Esophagus (tissue), 2 donors: ENCODE measurements at regions not wholly inside any gene's neighbourhood (a gene's known extent, or its start where the extent isn't known, plus 50 kb on each side); places are given as distances from the start of the nearest gene placed in this dataset.

Experiments used
- H3K27ac ChIP-seq, 2 donors: one replicate each; pipeline ENCODE4 v1.5.1; 2013; ENCODE audit warnings: low read depth in 2 of 2, mild to moderate bottlenecking in 2 of 2, inconsistent platforms in 1 of 2, low read length in 1 of 2, moderate library complexity in 1 of 2
- H3K27me3 ChIP-seq, 2 donors: one replicate each; pipeline ENCODE4 v1.6.1; 2013; ENCODE audit warnings: low read length in 2 of 2, control low read depth in 1 of 2, mild to moderate bottlenecking in 1 of 2; ENCODE audit not compliant: insufficient read depth in 2 of 2, control insufficient read depth in 1 of 2
- H3K36me3 ChIP-seq, 2 donors: one replicate each; pipeline ENCODE4 v1.6.1; 2013; ENCODE audit warnings: low read length in 1 of 2; ENCODE audit not compliant: control insufficient read depth in 2 of 2, insufficient read depth in 2 of 2
- H3K4me1 ChIP-seq, 2 donors: one replicate each; pipeline ENCODE4 v1.6.1; 2013; ENCODE audit warnings: low read length in 1 of 2; ENCODE audit not compliant: control insufficient read depth in 2 of 2, insufficient read depth in 2 of 2
- H3K4me3 ChIP-seq, 2 donors: one replicate each; pipeline ENCODE4 v1.5.1; 2013; ENCODE audit warnings: low read length in 2 of 2, mild to moderate bottlenecking in 2 of 2, low read depth in 1 of 2, moderate library complexity in 1 of 2
- H3K9me3 ChIP-seq, 2 donors: one replicate each; pipeline ENCODE4 v1.6.1; 2013; ENCODE audit warnings: mild to moderate bottlenecking in 2 of 2, low read depth in 1 of 2, low read length in 1 of 2, moderate library complexity in 1 of 2; ENCODE audit not compliant: control insufficient read depth in 2 of 2, insufficient read depth in 1 of 2
- WGBS, 2 donors: extraction: QIAGEN DNeasy Blood & Tissue Kit; methylation state at CpG; one replicate each; pipeline ENCODE4 v1.1.7; 2013; 5-methylcytosine and 5-hydroxymethylcytosine counted together
- donor health status: healthy with polysubstance abuse.
- donor health status: Bipolar disorder and iron deficiency.

- H3K9me3 ChIP-seq, result no peaks in the 10 kb centered on the region
- no peaks in the 10 kb centered on the region for H3K4me1 ChIP-seq
- 79 to 84% methylated on average over 4 of the region's 4 CpGs for WGBS, 2 donors
- no peaks in the 10 kb centered on the region for H3K36me3 ChIP-seq
- H3K27me3 ChIP-seq, result no peaks in the 10 kb centered on the region
- H3K27ac ChIP-seq, result no peak overlapping the region
- no peak overlapping the region for H3K4me3 ChIP-seq
These were observed 1031.8 kb upstream of the NR2F2 start for GRCh38 chr15:95298729-95299128.

GRCh38 chr15:95300958-95301357, 1029.5 kb upstream of the NR2F2 start:
- Histone ChIP-seq H3K4me1 (no peaks in the 10 kb centered on the region), H3K27me3 (no peaks in the 10 kb centered on the region), H3K27ac (no peak overlapping the region), H3K9me3 (no peaks in the 10 kb centered on the region), H3K36me3 (no peaks in the 10 kb centered on the region), H3K4me3 (no peak overlapping the region)
- WGBS, 2 donors, result 65 to 68% methylated on average over 4 of the region's 4 CpGs

GRCh38 chr15:95302206-95302605, 1028.3 kb upstream of the NR2F2 start:
- 57 to 58% methylated on average over 3 of the region's 3 CpGs for WGBS, 2 donors
- Histone ChIP-seq H3K4me1 (no peaks in the 10 kb centered on the region), H3K4me3 (no peak overlapping the region), H3K36me3 (no peaks in the 10 kb centered on the region), H3K9me3 (no peaks in the 10 kb centered on the region), H3K27me3 (no peaks in the 10 kb centered on the region), H3K27ac (no peak overlapping the region)

GRCh38 chr15:95302809-95303208, 1027.7 kb upstream of the NR2F2 start:
- Histone ChIP-seq H3K4me1 (no peaks in the 10 kb centered on the region), H3K36me3 (no peaks in the 10 kb centered on the region), H3K27me3 (no peaks in the 10 kb centered on the region), H3K4me3 (no peak overlapping the region), H3K9me3 (no peaks in the 10 kb centered on the region), H3K27ac (no peak overlapping the region)
- WGBS, 2 donors, result 77 to 78% methylated on average over 6 of the region's 6 CpGs

GRCh38 chr15:95303713-95304112, 1026.8 kb upstream of the NR2F2 start:
- 63 to 72% methylated on average over 4 of the region's 4 CpGs for WGBS, 2 donors
- Histone ChIP-seq H3K4me1 (no peaks in the 10 kb centered on the region), H3K27me3 (no peaks in the 10 kb centered on the region), H3K36me3 (no peaks in the 10 kb centered on the region), H3K27ac (peak overlapping the region in 1 of 2 donors; percentile 27), H3K4me3 (no peak overlapping the region), H3K9me3 (no peaks in the 10 kb centered on the region)

GRCh38 chr15:95304151-95304946, 1026.2 kb upstream of the NR2F2 start:
- Histone ChIP-seq H3K4me3 (no peak overlapping the region), H3K4me1 (no peaks in the 10 kb centered on the region), H3K27ac (peak overlapping the region; percentile 2 to 27), H3K27me3 (no peaks in the 10 kb centered on the region), H3K36me3 (no peaks in the 10 kb centered on the region), H3K9me3 (no peaks in the 10 kb centered on the region)
- WGBS, 2 donors, result 44 to 47% methylated on average over 12 of the region's 12 CpGs

- Histone ChIP-seq H3K4me1 (no peaks in the 10 kb centered on the region), H3K27me3 (no peaks in the 10 kb centered on the region), H3K36me3 (no peaks in the 10 kb centered on the region), H3K27ac (peak overlapping the region in 1 of 2 donors; percentile 2), H3K9me3 (no peaks in the 10 kb centered on the region), H3K4me3 (no peak overlapping the region)
- WGBS, 2 donors, result 39 to 47% methylated on average over 4 of the region's 4 CpGs
These were observed 1025.5 kb upstream of the NR2F2 start for GRCh38 chr15:95304947-95305400.

GRCh38 chr15:95307115-95307514, 1023.4 kb upstream of the NR2F2 start:
- no peaks in the 10 kb centered on the region for H3K36me3 ChIP-seq

GRCh38 chr15:95319242-95319641, 1011.3 kb upstream of the NR2F2 start:
- 74% methylated on average over 4 of the region's 4 CpGs for WGBS, 2 donors

More at GRCh38 chr15:95307115-95307514, 1023.4 kb upstream of the NR2F2 start:
- Histone ChIP-seq H3K4me3 (no peak overlapping the region), H3K27ac (no peak overlapping the region), H3K27me3 (no peaks in the 10 kb centered on the region), H3K4me1 (no peaks in the 10 kb centered on the region), H3K9me3 (no peaks in the 10 kb centered on the region)
- 93 to 99% methylated on average over 4 of the region's 4 CpGs for WGBS, 2 donors

GRCh38 chr15:95323796-95324195, 1006.7 kb upstream of the NR2F2 start:
- H3K36me3 ChIP-seq, result no peaks in the 10 kb centered on the region
- no peak overlapping the region for H3K4me3 ChIP-seq
- H3K9me3 ChIP-seq, result no peaks in the 10 kb centered on the region
- 60 to 80% methylated on average over 7 of the region's 7 CpGs for WGBS, 2 donors
- peaks cover 3 to 4% of the 10 kb centered on the region in 2 donors for H3K4me1 ChIP-seq
- H3K27ac ChIP-seq, result no peak overlapping the region
- H3K27me3 ChIP-seq, result peaks cover 0 to 4% of the 10 kb centered on the region in 2 donors

More at GRCh38 chr15:95319242-95319641, 1011.3 kb upstream of the NR2F2 start:
- H3K4me3 ChIP-seq, result no peak overlapping the region
- H3K27me3 ChIP-seq, result no peaks in the 10 kb centered on the region
- peaks cover 0 to 2% of the 10 kb centered on the region in 2 donors for H3K9me3 ChIP-seq
- H3K27ac ChIP-seq, result no peak overlapping the region
- H3K4me1 ChIP-seq, result no peaks in the 10 kb centered on the region
- no peaks in the 10 kb centered on the region for H3K36me3 ChIP-seq
